C4-2B (cell line): ENCODE measurements at regions not wholly inside any gene's neighbourhood (a gene's known extent, or its start where the extent isn't known, plus 50 kb on each side); places are given as distances from the start of the nearest gene placed in this dataset.
A peak's percentile ranks its signal among the peaks of the same experiment; 100 is the strongest.

Experiments
- H3K27ac ChIP-seq: fragments of 450-650 bp; 2 replicates; pipeline ENCODE4 v1.5.1; 2017
- ZFX ChIP-seq: fragments of 450-650 bp; IDR thresholded peaks from 2 replicates; pipeline ENCODE4 v1.6.1; 2017
- TF ChIP-seq, protein P1 (sequence below): fragments of 450-650 bp; conservative IDR thresholded peaks from 2 replicates; pipeline ENCODE4 v1.5.1; 2017; ENCODE audit warnings: mild to moderate bottlenecking

DNA sequence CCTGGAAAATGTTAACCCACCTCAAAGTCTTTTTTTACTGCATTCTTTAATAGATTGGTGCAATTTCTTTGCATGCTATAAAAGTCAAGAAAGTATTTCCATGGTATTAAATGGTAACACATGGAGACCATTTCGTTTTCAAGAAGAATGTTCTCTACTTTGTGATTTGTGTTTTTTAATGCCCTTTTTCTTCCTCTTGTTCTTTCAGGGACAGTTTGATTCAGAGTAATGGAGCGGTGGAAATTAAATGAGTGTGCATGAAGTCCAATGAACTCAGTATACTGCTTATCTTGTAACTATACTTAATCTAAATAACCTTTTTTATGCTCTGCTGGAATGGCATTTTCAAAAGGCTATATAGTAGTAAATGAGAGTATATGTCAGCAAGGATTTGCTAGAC lies 507.0 kb upstream of the CDH6 start:
- H3K27ac ChIP-seq: no peak overlapping the region
- no peak for TF ChIP-seq ZFX
- TF ChIP-seq, protein P1, sequence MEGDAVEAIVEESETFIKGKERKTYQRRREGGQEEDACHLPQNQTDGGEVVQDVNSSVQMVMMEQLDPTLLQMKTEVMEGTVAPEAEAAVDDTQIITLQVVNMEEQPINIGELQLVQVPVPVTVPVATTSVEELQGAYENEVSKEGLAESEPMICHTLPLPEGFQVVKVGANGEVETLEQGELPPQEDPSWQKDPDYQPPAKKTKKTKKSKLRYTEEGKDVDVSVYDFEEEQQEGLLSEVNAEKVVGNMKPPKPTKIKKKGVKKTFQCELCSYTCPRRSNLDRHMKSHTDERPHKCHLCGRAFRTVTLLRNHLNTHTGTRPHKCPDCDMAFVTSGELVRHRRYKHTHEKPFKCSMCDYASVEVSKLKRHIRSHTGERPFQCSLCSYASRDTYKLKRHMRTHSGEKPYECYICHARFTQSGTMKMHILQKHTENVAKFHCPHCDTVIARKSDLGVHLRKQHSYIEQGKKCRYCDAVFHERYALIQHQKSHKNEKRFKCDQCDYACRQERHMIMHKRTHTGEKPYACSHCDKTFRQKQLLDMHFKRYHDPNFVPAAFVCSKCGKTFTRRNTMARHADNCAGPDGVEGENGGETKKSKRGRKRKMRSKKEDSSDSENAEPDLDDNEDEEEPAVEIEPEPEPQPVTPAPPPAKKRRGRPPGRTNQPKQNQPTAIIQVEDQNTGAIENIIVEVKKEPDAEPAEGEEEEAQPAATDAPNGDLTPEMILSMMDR: no peak

DNA sequence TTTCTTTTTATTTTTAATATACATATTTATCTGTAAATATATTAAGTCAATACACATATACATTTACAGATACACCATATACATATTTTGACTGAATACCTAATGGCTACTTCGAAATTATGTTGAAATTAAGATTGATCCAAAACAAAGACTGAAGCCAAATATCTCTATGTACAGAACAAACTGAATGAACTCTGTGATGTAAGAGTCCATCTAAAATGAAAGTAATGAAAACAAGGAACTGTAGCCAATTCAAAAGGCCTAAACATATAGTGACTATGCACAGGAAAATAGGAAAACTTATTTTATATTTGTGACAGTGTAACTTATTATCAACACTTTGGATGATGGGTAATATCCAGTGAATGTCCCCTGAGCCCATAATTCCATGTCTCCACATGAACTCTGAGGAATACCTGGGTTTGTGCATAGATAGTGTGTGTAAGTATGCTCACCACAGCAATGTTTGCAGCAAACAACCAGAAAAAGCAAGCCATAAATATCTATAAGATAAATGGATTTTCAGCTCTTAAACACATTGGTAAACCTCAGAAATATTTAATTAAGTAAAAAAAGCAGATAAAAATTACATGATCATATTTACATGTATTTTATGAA lies 517.2 kb upstream of the CDH6 start:
- TF ChIP-seq ZFX: no peak
- no peak overlapping the region for H3K27ac ChIP-seq

DNA sequence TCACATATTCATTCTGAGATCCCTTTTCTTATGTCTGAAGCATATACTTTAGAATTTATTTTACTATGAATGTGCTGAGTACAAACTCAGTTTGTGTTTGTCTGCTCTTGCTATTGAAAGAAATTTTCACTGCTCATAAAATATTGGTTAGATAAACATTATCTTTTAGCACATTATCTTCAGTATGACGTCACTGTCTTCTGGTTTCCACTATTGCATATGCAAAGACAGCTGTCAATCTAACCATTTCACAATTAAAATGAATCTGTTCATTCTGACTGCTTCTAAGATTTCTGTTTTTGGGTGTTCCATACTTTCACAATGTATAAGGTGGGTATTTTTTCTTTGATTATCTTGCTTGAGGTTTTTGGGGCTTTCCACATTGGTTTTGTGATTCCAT lies 526.2 kb upstream of the CDH6 start:
- no peak overlapping the region for H3K27ac ChIP-seq
- TF ChIP-seq ZFX: no peak
- TF ChIP-seq, protein P1: no peak

DNA sequence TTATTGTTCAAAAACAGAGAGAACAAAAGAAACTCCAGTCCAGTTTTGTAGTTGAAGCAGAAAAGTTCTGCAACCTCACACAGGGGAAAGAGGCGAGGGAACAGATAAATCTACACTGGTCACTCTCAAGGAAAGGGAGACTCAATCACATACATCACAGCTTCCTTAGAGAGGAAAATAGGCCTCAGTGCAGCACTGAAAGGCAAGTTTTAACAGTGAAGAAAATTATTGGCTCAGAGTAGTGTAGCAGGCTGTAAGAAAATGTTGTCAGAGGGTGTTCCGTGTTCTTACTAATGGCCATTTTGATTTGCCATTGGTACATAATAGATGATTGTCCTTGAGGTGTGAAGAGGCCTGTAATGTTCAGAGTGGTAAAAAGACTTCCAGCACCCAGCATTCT lies 530.0 kb upstream of the CDH6 start:
- TF ChIP-seq, protein P1: no peak
- TF ChIP-seq ZFX: no peak
- H3K27ac ChIP-seq: no peak overlapping the region

DNA sequence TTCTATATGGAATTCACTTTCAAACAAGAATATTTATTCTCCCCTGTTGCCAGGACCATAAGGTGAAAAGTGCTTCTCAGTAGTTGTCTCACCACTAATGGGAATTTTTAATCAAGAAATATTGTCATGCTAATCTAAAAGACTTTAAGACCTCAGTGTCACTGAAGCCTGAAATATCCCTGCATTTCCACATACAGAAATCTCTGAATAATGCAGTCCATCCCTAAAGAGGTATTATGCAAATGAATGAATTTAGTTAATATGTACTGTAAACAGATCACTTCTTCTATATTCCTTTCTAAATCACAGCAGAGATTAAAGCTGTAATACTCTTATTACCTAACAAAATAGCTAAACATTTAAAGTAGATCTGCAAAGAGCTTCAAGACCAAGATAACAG lies 531.1 kb upstream of the CDH6 start:
- TF ChIP-seq, protein P1: no peak
- TF ChIP-seq ZFX: no peak
- H3K27ac ChIP-seq: no peak overlapping the region

DNA sequence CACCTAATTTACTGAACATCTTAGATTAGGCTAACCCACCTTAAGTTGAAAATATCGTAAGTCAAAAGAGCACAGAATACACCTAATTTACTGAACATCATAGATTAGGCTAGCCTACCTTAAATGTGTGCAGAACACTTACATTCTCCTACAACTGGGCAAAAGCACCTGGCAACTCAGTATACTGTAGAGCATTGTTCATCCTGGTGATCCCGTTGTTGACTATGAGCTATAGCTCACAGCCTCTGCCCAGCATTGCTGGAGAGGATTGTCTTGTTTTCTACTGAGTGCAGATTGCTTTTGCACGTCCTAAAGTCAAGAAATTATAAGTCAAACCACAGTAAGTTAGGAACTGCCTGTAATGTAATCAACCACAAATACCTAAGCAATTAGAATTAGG lies 531.8 kb upstream of the CDH6 start:
- H3K27ac ChIP-seq: no peak overlapping the region
- TF ChIP-seq, protein P1: no peak
- TF ChIP-seq ZFX: no peak

DNA sequence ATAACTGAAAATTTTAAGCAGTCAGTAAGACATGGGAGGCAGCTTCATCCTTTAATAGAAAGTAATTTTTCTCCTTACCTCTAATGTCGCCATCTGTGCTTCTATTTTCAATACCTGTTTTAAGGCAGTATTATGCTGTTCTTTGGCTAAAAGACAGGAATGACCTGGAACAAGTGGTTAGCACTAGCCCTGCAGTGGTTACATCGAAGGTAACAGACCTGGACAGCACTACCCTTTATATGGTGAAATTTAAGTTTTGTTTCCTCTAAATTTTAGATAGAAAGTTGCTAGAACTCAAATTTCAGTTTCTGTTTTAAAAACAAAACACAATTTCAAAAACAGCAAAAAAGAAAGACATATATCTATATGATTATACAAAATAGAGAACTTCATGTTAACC lies 534.1 kb upstream of the CDH6 start:
- TF ChIP-seq, protein P1: no peak
- TF ChIP-seq ZFX: no peak
- H3K27ac ChIP-seq: no peak overlapping the region

DNA sequence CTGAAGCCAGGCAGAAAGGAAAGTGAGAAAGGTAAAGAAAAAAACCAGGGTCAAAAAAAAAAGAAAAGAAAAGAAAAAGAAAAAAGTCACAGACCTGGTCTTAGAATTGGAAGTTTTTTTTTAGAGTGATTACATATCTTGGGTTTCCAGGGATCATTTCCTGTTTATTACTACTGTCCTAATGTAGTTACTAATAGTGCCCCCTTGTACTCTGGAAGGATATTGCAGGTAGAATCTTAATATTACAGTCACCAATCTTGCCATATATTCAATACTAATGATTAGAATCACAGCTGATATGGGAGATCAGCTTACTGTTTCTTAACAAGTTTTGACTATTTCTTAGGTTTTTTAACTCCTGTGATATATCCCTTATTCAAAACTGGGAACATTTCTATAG lies 543.2 kb upstream of the CDH6 start:
- TF ChIP-seq, protein P1: peak; percentile 40
- no peak for TF ChIP-seq ZFX
- H3K27ac ChIP-seq: no peak overlapping the region
